ENCODE measurements at regions not wholly inside any gene's neighbourhood (a gene's known extent, or its start where the extent isn't known, plus 50 kb on each side); places are given as distances from the start of the nearest gene placed in this dataset.

GRCh38 chr6:51479296-51479695 is 608.1 kb downstream of the PKHD1 start:
- no peak for TF ChIP-seq REST (IDR thresholded peaks at IDR 0.05; ENCODE audit: borderline replicate concordance)
- TF ChIP-seq, protein P1, sequence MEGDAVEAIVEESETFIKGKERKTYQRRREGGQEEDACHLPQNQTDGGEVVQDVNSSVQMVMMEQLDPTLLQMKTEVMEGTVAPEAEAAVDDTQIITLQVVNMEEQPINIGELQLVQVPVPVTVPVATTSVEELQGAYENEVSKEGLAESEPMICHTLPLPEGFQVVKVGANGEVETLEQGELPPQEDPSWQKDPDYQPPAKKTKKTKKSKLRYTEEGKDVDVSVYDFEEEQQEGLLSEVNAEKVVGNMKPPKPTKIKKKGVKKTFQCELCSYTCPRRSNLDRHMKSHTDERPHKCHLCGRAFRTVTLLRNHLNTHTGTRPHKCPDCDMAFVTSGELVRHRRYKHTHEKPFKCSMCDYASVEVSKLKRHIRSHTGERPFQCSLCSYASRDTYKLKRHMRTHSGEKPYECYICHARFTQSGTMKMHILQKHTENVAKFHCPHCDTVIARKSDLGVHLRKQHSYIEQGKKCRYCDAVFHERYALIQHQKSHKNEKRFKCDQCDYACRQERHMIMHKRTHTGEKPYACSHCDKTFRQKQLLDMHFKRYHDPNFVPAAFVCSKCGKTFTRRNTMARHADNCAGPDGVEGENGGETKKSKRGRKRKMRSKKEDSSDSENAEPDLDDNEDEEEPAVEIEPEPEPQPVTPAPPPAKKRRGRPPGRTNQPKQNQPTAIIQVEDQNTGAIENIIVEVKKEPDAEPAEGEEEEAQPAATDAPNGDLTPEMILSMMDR (IDR thresholded peaks at IDR 0.05; ENCODE audit: poor library complexity, severe bottlenecking): no peak
- no peak for TF ChIP-seq RAD21 (conservative IDR thresholded peaks at IDR 0.05)

All from neural cell (in vitro differentiated cells).